ENCODE measurements at regions not wholly inside any gene's neighbourhood (a gene's known extent, or its start where the extent isn't known, plus 50 kb on each side); places are given as distances from the start of the nearest gene placed in this dataset.

- no peak for TF ChIP-seq CREB5 (CRISPR knock-in tag; IDR thresholded peaks at IDR 0.05; ENCODE audit: low read depth)
- TF ChIP-seq GLIS3 (CRISPR knock-in tag; IDR thresholded peaks at IDR 0.05): no peak
- TF ChIP-seq OSR1 (CRISPR knock-in tag; IDR thresholded peaks at IDR 0.05): no peak
- TF ChIP-seq TCF4 (CRISPR knock-in tag; IDR thresholded peaks at IDR 0.05; ENCODE audit: borderline replicate concordance): no peak
- TF ChIP-seq ESRRG (CRISPR knock-in tag; IDR thresholded peaks at IDR 0.05): no peak
- TF ChIP-seq ZNF565 (CRISPR knock-in tag; conservative IDR thresholded peaks at IDR 0.05; ENCODE audit: low read depth): no peak
- no peak for TF ChIP-seq ARNTL (CRISPR knock-in tag; IDR thresholded peaks at IDR 0.05; ENCODE audit: borderline replicate concordance, low read depth)
- no peak for TF ChIP-seq RARB (CRISPR knock-in tag; IDR thresholded peaks at IDR 0.05)
- TF ChIP-seq PATZ1 (CRISPR knock-in tag; IDR thresholded peaks at IDR 0.05; ENCODE audit: borderline replicate concordance): no peak
- TF ChIP-seq ISL1 (CRISPR knock-in tag; IDR thresholded peaks at IDR 0.05): no peak
- TF ChIP-seq PPARA (CRISPR knock-in tag; IDR thresholded peaks at IDR 0.05; ENCODE audit: borderline replicate concordance): no peak
- no peak for TF ChIP-seq ZNF8 (CRISPR knock-in tag; IDR thresholded peaks at IDR 0.05)
- no peak for TF ChIP-seq BACH2 (CRISPR knock-in tag; IDR thresholded peaks at IDR 0.05; ENCODE audit: borderline replicate concordance)
- TF ChIP-seq SNAI2 (CRISPR knock-in tag; IDR thresholded peaks at IDR 0.05): no peak
- TF ChIP-seq POU6F1 (CRISPR knock-in tag; IDR thresholded peaks at IDR 0.05; ENCODE audit: borderline replicate concordance, low read depth): no peak
- TF ChIP-seq, protein P1, sequence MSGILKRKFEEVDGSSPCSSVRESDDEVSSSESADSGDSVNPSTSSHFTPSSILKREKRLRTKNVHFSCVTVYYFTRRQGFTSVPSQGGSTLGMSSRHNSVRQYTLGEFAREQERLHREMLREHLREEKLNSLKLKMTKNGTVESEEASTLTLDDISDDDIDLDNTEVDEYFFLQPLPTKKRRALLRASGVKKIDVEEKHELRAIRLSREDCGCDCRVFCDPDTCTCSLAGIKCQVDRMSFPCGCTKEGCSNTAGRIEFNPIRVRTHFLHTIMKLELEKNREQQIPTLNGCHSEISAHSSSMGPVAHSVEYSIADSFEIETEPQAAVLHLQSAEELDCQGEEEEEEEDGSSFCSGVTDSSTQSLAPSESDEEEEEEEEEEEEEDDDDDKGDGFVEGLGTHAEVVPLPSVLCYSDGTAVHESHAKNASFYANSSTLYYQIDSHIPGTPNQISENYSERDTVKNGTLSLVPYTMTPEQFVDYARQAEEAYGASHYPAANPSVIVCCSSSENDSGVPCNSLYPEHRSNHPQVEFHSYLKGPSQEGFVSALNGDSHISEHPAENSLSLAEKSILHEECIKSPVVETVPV (CRISPR knock-in tag; IDR thresholded peaks at IDR 0.05): no peak
- TF ChIP-seq ZFP3 (CRISPR knock-in tag; IDR thresholded peaks at IDR 0.05): no peak
- ATAC-seq: no peak
These were observed 204.7 kb upstream of the MPDZ start for GRCh38 chr9:13484186-13484585.

DNA sequence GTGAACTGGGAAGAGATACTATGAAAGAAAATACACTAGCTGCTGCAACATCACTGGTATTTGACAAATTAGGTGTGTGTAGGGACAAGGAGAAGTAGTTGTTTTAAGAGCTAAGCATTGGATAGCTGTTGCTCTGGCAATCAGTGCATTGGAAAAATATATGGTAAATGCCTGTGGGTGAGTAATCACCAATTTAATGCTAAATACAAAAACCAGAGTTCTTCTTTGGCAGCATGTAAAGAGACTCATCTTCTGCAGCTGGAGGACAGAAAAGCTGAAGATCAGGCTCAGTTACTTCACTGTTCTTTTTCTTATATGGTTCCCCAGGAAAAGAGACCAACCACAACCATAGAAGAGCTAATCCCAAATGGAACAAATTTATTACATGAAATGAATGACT lies 201.8 kb upstream of the MPDZ start:
- TF ChIP-seq CSDC2 (CRISPR knock-in tag; IDR thresholded peaks at IDR 0.05): no peak
- no peak for TF ChIP-seq ZNF70 (CRISPR knock-in tag; IDR thresholded peaks at IDR 0.05)
- TF ChIP-seq ESRRG (CRISPR knock-in tag; IDR thresholded peaks at IDR 0.05): no peak
- no peak for TF ChIP-seq TCF4 (CRISPR knock-in tag; IDR thresholded peaks at IDR 0.05; ENCODE audit: borderline replicate concordance)
- no peak for TF ChIP-seq TOX (CRISPR knock-in tag; IDR thresholded peaks at IDR 0.05; ENCODE audit: borderline replicate concordance)
- no peak for TF ChIP-seq ZFP30 (CRISPR knock-in tag; IDR thresholded peaks at IDR 0.05)
- no peak for TF ChIP-seq ARNTL (CRISPR knock-in tag; IDR thresholded peaks at IDR 0.05; ENCODE audit: borderline replicate concordance, low read depth)
- no peak for TF ChIP-seq SNAI2 (CRISPR knock-in tag; IDR thresholded peaks at IDR 0.05)
- no peak for TF ChIP-seq GLIS3 (CRISPR knock-in tag; IDR thresholded peaks at IDR 0.05)
- TF ChIP-seq PPARA (CRISPR knock-in tag; IDR thresholded peaks at IDR 0.05; ENCODE audit: borderline replicate concordance): no peak
- TF ChIP-seq ZNF8 (CRISPR knock-in tag; IDR thresholded peaks at IDR 0.05): no peak
- TF ChIP-seq, protein P1 (CRISPR knock-in tag; IDR thresholded peaks at IDR 0.05): no peak
- TF ChIP-seq CREB5 (CRISPR knock-in tag; IDR thresholded peaks at IDR 0.05; ENCODE audit: low read depth): no peak
- no peak for TF ChIP-seq ZC3H10 (CRISPR knock-in tag; IDR thresholded peaks at IDR 0.05)
- TF ChIP-seq PATZ1 (CRISPR knock-in tag; IDR thresholded peaks at IDR 0.05; ENCODE audit: borderline replicate concordance): no peak
- no peak for TF ChIP-seq RARB (CRISPR knock-in tag; IDR thresholded peaks at IDR 0.05)
- no peak for ATAC-seq

All from SK-N-SH treated with all-trans-retinoic acid at 6 μM for 48 hours (cell line).